ENCODE measurements at regions not wholly inside any gene's neighbourhood (a gene's known extent, or its start where the extent isn't known, plus 50 kb on each side); places are given as distances from the start of the nearest gene placed in this dataset.
A peak's percentile ranks its signal among the peaks of the same experiment; 100 is the strongest.

GRCh38 chr2:82792316-82792715, 1666.8 kb downstream of the SUCLG1 start:
- H3K4me3 ChIP-seq (ENCODE audit: low read length): no peak overlapping the region
- POLR2A ChIA-PET (ENCODE audit: unreplicated experiment): no interaction called here
- intact Hi-C loops (cut with micrococcal nuclease): loop anchor here (5.0 to 10.0 kb wide), 2 partner anchors 90 to 448 kb away; no protein-coding TSS in a partner anchor
- no peaks in the 10 kb centered on the region for H3K36me3 ChIP-seq (ENCODE audit: low read depth, low read length)
- CTCF ChIA-PET: no interaction called here
- BruUV-seq (replicated peaks): no TSS peak
- no peaks in the 10 kb centered on the region for H3K79me2 ChIP-seq (ENCODE audit: low read length)
- TF ChIP-seq CTCF (conservative IDR thresholded peaks at IDR 0.05; ENCODE audit: low read depth, low read length): no peak
- no peak for TF ChIP-seq EZH2phosphoT487 (IDR thresholded peaks at IDR 0.05; ENCODE audit: borderline replicate concordance, low read length)
- no peak for TF ChIP-seq EZH2 (IDR thresholded peaks at IDR 0.05; ENCODE audit: low read length, unreplicated experiment)
- no peaks in the 10 kb centered on the region for H3K9me3 ChIP-seq (ENCODE audit: low read length)
- no peak overlapping the region for H3K4me2 ChIP-seq (ENCODE audit: low read length)
- peaks cover 8% of the 10 kb centered on the region for H3F3A ChIP-seq (ENCODE audit: low read length, unreplicated experiment)
- ATAC-seq (no peak), DNase-seq (peak; percentile 25)
- no peak overlapping the region for H3K9ac ChIP-seq (ENCODE audit: low read length)
- no peaks in the 10 kb centered on the region for H4K20me1 ChIP-seq (ENCODE audit: low read length)
- H3K27me3 ChIP-seq (ENCODE audit: low read length): no peaks in the 10 kb centered on the region
- H3K27ac ChIP-seq (ENCODE audit: low read length): 0 out of 2 replicates have a peak overlapping the region, but pooled peaks have one; percentile 3
- H3K9me2 ChIP-seq (replicated peaks; ENCODE audit: low read length): no peaks in the 10 kb centered on the region
- H2AFZ ChIP-seq (ENCODE audit: low read length): no peak overlapping the region
- peaks cover 55% of the 10 kb centered on the region for H3K4me1 ChIP-seq (ENCODE audit: insufficient read depth, low read length)

- CTCF ChIA-PET: interaction anchor here (0.7 kb wide), 1 partner anchor 12 kb away, joined by 3 read pairs; no protein-coding TSS in a partner anchor
- DNase-seq: peak; percentile 77
Measured at GRCh38 chr2:82790206-82791021, 1668.7 kb downstream of the SUCLG1 start.

More at GRCh38 chr2:82790206-82791021, 1668.7 kb downstream of the SUCLG1 start:
- Histone ChIP-seq H3K9me2 (replicated peaks; ENCODE audit: low read length) (no peaks in the 10 kb centered on the region), H3K36me3 (ENCODE audit: low read depth, low read length) (no peaks in the 10 kb centered on the region), H2AFZ (ENCODE audit: low read length) (peak overlapping the region; percentile 37), H3F3A (ENCODE audit: low read length, unreplicated experiment) (peaks cover 4% of the 10 kb centered on the region), H4K20me1 (ENCODE audit: low read length) (no peaks in the 10 kb centered on the region), H3K4me3 (ENCODE audit: low read length) (peak overlapping the region; percentile 42; the same call in 1 of the 2 replicates), H3K27me3 (ENCODE audit: low read length) (no peaks in the 10 kb centered on the region), H3K79me2 (ENCODE audit: low read length) (no peaks in the 10 kb centered on the region), H3K9ac (ENCODE audit: low read length) (peak overlapping the region; percentile 14; the same call in 1 of the 2 replicates), H3K9me3 (ENCODE audit: low read length) (no peaks in the 10 kb centered on the region), H3K4me1 (ENCODE audit: insufficient read depth, low read length) (peaks cover 37% of the 10 kb centered on the region), H3K27ac (ENCODE audit: low read length) (peak overlapping the region; percentile 79), H3K4me2 (ENCODE audit: low read length) (peak overlapping the region; percentile 64)
- ATAC-seq: peak; percentile 65
- BruUV-seq (replicated peaks): TSS peak; percentile 44
- POLR2A ChIA-PET (ENCODE audit: unreplicated experiment): no interaction called here
- intact Hi-C loops (cut with micrococcal nuclease): loop anchor here (5.0 to 10.0 kb wide), 2 partner anchors 92 to 446 kb away; no protein-coding TSS in a partner anchor
- no peak for TF ChIP-seq EZH2phosphoT487 (IDR thresholded peaks at IDR 0.05; ENCODE audit: borderline replicate concordance, low read length)
- TF ChIP-seq CTCF (conservative IDR thresholded peaks at IDR 0.05; ENCODE audit: low read depth, low read length): no peak
- no peak for TF ChIP-seq EZH2 (IDR thresholded peaks at IDR 0.05; ENCODE audit: low read length, unreplicated experiment)
